HG02588 (cell line): ENCODE measurements at regions not wholly inside any gene's neighbourhood (a gene's known extent, or its start where the extent isn't known, plus 50 kb on each side); places are given as distances from the start of the nearest gene placed in this dataset.

Experiments
- ATAC-seq: cut with Tn5 transposase; IDR thresholded peaks from one replicate; pipeline ENCODE4 v1.9.1; 2021; ENCODE audit warnings: mild to moderate bottlenecking, moderate library complexity; ENCODE audit not compliant: unreplicated experiment

DNA sequence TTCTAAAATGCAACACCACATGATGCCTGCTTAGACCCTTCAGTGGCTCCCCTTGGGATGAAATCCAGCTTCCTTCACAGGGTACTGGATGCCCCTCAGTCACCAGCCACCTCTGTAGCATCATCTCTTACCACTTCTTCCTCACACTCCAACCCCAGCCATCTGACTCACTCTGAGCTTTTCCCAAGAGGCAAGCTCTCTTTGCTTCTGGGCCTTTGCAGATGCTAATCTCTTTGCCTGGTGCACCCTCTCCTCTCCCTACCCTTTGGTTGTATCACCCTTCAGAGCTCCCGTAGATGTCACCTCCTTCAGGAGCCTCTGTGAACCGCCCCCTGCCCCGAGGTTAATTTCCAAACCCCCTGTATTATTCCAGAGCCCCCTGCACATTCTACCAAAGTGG lies 164.8 kb upstream of the ZC3H12A start:
- no peak for ATAC-seq

DNA sequence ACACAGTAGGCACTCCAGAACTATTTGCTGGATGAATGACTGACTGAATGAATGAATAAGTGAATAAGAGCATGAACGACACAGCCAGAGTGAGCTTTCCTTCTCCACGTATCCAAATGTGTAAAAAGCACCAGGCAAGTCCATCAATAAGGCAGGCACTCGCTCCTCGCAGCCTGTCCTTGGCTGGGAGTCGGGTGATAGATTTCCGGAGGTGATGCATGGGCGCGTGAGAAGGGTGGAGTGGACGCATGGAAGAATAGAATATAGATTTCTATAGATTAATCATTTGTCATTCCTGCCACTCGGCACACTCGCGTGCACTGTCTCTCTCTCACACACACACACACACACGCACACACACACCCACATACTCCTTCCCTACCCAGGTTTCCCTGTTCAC lies 164.3 kb upstream of the ZC3H12A start:
- no peak for ATAC-seq

- ATAC-seq = no peak
These were observed 159.0 kb upstream of the ZC3H12A start for GRCh38 chr1:37315371-37315846.

DNA sequence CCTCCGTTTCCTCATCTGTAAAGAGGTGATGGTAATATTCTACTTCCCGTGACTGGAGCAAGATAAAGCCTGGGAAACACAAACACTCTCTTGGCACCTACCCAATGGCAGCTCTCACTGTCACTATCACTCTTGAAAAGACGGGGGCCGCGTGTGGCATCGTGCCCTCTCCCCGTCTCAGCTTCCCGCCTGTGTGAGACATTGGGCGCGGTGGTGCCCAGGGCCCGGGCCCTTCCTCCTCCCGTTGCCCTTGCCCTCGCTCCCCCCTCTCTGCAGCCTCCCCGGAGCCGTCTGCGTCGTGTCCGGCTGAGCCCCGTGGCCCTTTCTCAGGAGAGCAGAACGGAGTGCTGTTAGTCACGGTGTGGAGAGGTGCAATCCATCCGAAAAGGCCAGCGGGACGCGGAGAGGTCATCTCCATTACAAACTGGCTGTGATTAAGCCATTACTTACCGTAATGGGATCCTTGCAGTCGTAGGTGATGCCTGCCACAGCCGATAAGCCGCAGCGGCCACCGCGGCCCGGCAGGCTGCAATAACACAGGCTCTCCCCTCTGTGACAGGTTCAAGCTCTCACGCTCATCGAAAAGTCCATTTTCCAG lies 156.4 kb upstream of the ZC3H12A start:
- ATAC-seq = no peak

DNA sequence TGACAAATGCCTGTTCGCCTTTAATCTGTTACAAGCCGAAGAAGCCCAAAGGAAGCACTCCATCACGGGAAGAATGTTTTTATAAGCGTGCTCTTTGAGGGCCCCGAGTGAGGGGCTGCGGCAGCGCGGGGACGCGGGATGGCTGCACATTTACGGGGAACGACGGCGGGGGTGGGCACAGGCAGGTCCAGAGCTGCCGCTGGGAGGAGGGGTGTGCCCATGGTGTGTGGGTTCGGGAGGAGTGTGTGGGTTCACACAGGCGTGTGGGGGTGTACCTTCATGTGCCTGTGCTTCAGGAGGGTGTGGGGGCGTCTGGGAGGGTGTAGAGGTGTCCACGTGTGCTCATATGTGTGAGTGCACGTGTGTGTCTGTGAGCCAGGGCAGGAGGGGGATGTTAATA lies 155.9 kb upstream of the ZC3H12A start:
- no peak for ATAC-seq

GRCh38 chr1:37319284-37319683 lies 155.1 kb upstream of the ZC3H12A start:
- no peak for ATAC-seq

DNA sequence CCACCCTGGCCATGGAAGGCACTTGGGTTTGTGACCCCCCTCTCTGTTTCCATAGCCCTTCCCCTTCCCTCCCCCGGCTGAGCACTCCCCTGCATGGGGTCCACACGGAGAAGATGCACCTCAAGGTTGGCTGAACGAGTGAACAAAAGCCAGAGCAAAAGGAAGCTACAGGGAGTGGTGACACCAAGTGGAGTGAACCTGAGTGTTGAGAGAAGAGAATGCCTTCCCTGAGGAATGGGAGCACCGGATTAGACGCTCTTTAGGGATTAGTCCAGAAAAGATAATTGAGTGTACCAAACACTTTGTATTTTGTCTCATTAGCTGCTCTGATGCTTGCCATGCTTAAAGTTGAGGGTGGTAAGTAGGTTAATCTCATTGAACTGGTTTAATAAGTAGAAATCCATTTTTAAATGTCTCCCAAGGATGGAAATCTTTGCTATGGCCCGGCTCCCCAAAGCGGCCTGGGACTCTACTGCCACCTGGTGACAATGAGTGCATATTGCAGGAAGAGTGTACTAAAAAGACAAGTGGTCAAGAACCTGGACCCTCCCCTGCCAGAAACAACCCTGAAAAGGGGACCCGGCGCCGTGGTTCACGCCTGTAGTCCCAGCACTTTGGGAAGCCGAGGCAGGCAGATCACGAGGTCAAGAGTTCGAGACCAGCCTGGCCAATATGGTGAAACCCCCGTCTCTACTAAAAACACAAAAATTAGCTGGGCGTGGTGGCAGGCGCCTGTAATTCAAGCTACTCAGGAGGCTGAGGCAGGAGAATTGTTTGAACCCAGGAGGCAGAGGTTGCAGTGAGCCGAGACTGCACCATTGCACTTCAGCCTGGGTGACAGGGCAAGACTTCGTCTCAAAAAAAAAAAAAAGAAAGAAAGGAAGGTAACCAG lies 150.6 kb upstream of the ZC3H12A start:
- no peak for ATAC-seq

DNA sequence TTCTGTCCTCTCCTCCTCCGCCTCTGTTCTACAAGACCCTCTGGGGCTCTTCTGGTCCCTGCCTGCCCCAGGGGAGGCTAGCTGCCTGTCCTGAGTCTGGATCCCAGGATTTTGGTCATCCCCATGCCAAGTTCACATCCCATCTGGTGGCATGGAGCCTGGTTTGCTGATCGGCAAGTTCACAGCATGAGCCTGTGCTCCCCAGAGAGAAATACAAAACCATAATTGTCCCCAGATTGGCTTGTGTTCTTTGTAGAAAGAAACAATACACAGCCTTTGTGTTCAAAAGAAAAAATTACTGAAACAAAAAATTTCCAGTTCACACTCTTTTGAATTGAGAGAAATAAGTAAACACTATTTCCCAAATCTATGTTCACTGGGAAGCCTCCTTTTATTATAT lies 149.4 kb upstream of the ZC3H12A start:
- ATAC-seq = no peak

GRCh38 chr1:37325509-37326437 lies 148.6 kb upstream of the ZC3H12A start:
- ATAC-seq = no peak

GRCh38 chr1:37332126-37332525 lies 142.3 kb upstream of the ZC3H12A start:
- no peak for ATAC-seq

GRCh38 chr1:37338658-37339057 lies 135.7 kb upstream of the ZC3H12A start:
- no peak for ATAC-seq

- ATAC-seq = no peak
These were observed 131.6 kb upstream of the ZC3H12A start for GRCh38 chr1:37342736-37343135.

DNA sequence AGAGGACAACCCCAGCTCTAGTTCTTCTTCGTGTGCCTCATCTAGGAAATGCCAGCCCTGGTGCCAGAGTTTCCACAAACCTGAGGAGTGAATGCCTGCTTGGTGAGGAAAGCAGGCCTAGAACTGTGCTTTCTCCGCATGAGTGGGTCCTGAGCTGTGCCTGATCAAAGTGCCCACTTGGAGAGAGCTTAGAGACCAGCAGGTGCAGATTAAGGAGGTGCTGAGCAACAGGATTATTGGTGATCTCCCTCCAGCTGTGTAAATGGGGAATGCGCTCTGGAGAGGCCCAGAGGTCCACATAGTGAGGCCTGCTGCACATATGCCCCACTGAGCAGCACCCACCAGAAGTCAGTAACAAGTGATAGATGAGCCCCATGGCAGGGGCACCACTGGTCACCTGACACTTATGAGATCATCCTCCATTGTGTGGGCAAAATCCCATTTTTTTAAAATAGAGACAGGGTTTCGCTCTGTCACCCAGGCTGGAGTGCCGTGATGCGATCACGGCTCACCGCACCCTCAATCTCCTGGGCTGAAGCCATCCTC lies 127.2 kb upstream of the ZC3H12A start:
- no peak for ATAC-seq

- no peak for ATAC-seq
These were observed 120.5 kb upstream of the ZC3H12A start for GRCh38 chr1:37353871-37354270.

DNA sequence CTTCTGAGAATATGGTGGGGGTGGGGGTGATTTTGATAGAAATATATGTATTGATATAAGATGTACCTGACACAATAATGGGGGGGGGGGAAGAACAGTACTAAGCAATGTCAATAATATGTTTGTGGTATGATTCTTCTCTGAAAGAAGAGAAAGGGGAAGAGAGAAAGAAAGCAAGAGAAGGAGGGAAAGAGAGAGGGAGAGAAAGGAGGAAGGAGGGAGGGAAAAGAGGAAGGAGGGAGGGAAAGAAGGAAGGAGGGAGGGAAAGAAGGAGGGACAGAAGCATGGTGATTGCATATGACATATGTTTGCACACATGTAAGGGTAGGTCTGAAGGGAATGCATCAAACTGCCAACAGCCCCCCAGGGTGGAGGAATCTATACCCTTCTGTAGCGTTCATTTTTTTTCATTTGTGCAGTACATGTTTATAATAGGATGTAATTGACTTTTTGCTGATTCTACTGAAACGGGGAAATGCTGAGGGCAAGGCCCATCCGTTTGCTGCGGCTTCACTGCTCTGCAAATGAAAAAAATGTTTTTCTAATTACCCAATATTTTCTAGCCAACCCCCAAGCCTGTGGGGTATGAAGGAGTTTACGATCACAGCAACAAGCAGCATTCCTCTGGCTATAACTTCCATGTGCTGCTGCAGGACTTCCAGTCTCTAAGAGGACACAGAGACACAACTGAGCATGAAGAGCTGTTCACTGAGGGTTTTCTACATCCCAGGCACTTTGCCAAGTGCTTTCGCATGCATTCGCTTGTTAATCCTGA lies 119.3 kb upstream of the ZC3H12A start:
- no peak for ATAC-seq

DNA sequence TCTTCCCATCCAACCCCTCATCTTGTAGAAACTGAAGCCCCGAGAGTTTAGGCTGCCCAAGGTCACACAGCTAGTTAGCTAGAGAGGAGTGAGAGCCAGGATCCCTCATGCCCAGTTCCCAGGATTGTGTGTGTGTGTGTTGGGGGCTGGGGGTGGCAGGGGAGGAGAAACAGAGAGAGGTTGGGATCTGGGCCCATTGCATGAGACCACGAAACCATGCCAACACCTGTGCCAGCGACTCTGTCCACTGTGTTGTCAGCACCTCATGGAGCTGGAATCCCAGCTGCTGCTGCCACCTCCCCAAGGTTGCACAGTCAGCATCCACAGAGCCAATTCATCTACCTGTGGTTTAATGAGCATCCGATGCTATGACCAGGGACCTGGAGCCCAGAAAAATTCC lies 115.4 kb upstream of the ZC3H12A start:
- ATAC-seq = no peak

DNA sequence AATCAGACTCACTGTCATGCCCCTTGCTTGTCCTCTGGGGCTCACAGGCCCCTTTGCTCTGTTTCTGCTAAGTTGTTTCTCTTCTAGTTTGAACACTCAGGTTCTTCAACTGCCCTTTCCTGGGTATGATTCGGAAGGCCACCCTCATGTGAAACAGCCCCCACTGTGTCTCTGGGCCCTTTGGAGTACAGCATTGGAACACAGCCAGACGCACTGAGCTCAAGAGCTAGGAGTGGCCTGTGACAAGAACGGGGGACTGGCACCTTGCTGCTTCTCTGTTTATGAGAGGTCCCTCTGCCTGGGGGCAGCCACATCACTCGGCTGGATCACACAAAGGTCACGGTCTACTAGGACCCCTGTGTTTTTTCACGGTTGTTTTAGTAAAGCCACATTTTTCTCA lies 114.4 kb upstream of the ZC3H12A start:
- ATAC-seq = no peak

DNA sequence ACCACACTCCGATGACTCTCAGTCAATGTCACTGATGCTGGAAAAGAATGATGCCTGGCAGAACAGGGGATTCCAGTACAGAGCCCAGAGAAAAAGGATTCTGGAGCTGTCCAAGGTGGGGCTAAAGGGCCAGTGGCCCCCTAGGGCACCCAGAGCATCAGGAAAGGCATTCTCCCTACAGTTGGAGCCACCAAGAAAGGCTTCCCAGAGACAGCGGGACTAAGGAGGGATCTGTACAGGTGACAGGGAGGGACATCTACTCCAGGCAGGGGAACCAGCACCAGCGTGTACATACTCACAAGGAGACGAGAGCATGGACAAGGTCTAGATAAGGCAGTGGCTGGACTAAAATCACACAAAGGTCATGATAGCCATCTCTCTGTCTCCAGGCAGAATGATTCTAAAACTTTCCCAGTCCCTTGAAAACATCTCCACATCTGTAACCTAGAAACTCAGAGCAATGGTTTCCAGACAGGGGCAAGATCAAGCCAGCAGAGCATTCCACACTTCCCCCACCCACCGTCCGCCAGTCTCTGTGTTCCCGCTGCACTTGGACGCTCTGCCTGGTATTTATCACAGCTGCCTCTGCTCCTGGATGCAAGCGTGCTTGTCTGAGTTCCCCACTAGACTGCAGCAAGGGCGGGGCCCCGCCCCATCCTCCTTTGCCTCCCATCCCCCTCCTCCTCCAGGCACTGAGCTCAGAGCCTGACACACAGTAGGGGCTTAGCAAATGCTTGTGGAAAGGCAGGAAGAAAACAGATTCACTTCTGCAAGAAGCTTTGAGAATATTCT lies 111.6 kb upstream of the ZC3H12A start:
- no peak for ATAC-seq

DNA sequence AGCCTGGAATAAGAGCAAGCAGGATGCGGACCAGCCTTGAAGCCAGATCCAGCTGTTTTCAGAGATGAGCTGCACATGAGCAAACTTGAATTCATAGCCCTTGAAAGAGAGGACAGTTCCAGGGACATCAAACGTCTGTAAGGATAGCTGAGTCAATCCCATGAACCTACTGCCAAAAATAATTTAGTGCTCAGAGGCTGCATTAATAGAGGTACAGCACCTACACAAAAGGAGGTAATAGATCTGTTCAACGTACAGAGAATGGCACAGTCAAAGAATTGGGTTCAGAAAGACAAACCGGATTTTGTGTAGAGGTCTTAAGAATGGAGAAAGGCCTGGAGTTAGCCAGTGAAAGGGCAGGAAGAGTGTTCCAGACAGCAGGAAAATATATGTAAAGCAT lies 110.8 kb upstream of the ZC3H12A start:
- no peak for ATAC-seq
